WTC11 (cell line): ENCODE measurements at regions not wholly inside any gene's neighbourhood (a gene's known extent, or its start where the extent isn't known, plus 50 kb on each side); places are given as distances from the start of the nearest gene placed in this dataset.

Experiments
- ATAC-seq: fragments of 200-7000 bp; cut with Tn5 transposase; 2 replicates; pipeline ENCODE4 v1.10.0; 2021; ENCODE audit warnings: mild to moderate bottlenecking, moderate library complexity
- CTCF ChIA-PET: fragments of 300-600 bp; sonication (Branson Sonifier 250); formaldehyde crosslinking; loops from one replicate; lab custom pipeline; 2021; ENCODE audit warnings: antibody characterized with exemption; lab: Charles Lee
- POLR2A ChIA-PET: fragments of 350-600 bp; sonication (Branson Sonifier 250); formaldehyde crosslinking; loops from one replicate; lab custom pipeline; 2021; ENCODE audit warnings: antibody characterized with exemption; lab: Charles Lee
- DNase-seq: peaks from one replicate; pipeline ENCODE4 v3.0.0; 2021; ENCODE audit warnings: low spot score
- H3K27ac Mint-ChIP-seq: 2 replicates; pipeline ENCODE4 v1.8.0; 2021; ENCODE audit warnings: mixed read lengths
- H3K27me3 Mint-ChIP-seq: 2 replicates; pipeline ENCODE4 v1.8.0; 2021; ENCODE audit warnings: low read depth, mild to moderate bottlenecking, moderate library complexity, mixed read lengths
- H3K36me3 Mint-ChIP-seq: 2 replicates; pipeline ENCODE4 v1.8.0; 2021; ENCODE audit warnings: mixed read lengths
- H3K4me1 Mint-ChIP-seq: 2 replicates; pipeline ENCODE4 v1.8.0; 2022; ENCODE audit warnings: mixed read lengths
- H3K4me3 Mint-ChIP-seq: 2 replicates; pipeline ENCODE4 v1.8.0; 2021; ENCODE audit warnings: mild to moderate bottlenecking, moderate library complexity, mixed read lengths
- H3K9me3 Mint-ChIP-seq: 2 replicates; pipeline ENCODE4 v1.8.0; 2021; ENCODE audit warnings: mixed read lengths
- ATF2 ChIP-seq: sonication (generic); formaldehyde crosslinking; IDR thresholded peaks from 2 replicates; pipeline ENCODE4 v1.8.1; 2022; ENCODE audit warnings: low read depth, missing genetic modification reagents, borderline replicate concordance
- E2F5 ChIP-seq: sonication (generic); formaldehyde crosslinking; IDR thresholded peaks from 2 replicates; pipeline ENCODE4 v1.8.1; 2022; ENCODE audit warnings: mild to moderate bottlenecking, moderate library complexity, missing genetic modification reagents
- EMX1 ChIP-seq: fragments of 250-450 bp; sonication (Bioruptor Pico); IDR thresholded peaks from 2 replicates; pipeline ENCODE4 v1.8.0; 2021; ENCODE audit warnings: mild to moderate bottlenecking
- FOXK1 ChIP-seq: sonication (generic); formaldehyde crosslinking; IDR thresholded peaks from 2 replicates; pipeline ENCODE4 v1.8.0; 2022; ENCODE audit warnings: mild to moderate bottlenecking, moderate library complexity, missing genetic modification reagents
- JAZF1 ChIP-seq: fragments of 250-450 bp; sonication (Bioruptor Pico); IDR thresholded peaks from 2 replicates; pipeline ENCODE4 v1.9.0; 2021; ENCODE audit warnings: moderate library complexity, mild to moderate bottlenecking, inconsistent platforms
- MAX ChIP-seq: sonication (generic); formaldehyde crosslinking; IDR thresholded peaks from 2 replicates; pipeline ENCODE4 v1.8.0; 2022; ENCODE audit warnings: mild to moderate bottlenecking, missing genetic modification reagents
- NR1H2 ChIP-seq: sonication (generic); formaldehyde crosslinking; IDR thresholded peaks from 2 replicates; pipeline ENCODE4 v1.9.0; 2021; ENCODE audit warnings: mild to moderate bottlenecking, moderate library complexity, missing genetic modification reagents
- NR2C2 ChIP-seq: sonication (generic); formaldehyde crosslinking; IDR thresholded peaks from 2 replicates; pipeline ENCODE4 v1.8.0; 2022; ENCODE audit warnings: mild to moderate bottlenecking, missing genetic modification reagents
- NR3C1 ChIP-seq: sonication (generic); formaldehyde crosslinking; conservative IDR thresholded peaks from 2 replicates; pipeline ENCODE4 v1.8.1; 2023; ENCODE audit warnings: low read depth, mild to moderate bottlenecking, missing genetic modification reagents
- PRDM15 ChIP-seq: sonication (generic); formaldehyde crosslinking; IDR thresholded peaks from 2 replicates; pipeline ENCODE4 v1.8.0; 2022; ENCODE audit warnings: missing genetic modification reagents
- SOX15 ChIP-seq: fragments of 250-450 bp; sonication (Bioruptor Pico); IDR thresholded peaks from 2 replicates; pipeline ENCODE4 v1.9.0; 2021; ENCODE audit warnings: mild to moderate bottlenecking
- STAT6 ChIP-seq: sonication (generic); formaldehyde crosslinking; conservative IDR thresholded peaks from 2 replicates; pipeline ENCODE4 v1.8.1; 2023; ENCODE audit warnings: mild to moderate bottlenecking, low read depth, missing genetic modification reagents, moderate library complexity
- TEAD1 ChIP-seq: sonication (generic); formaldehyde crosslinking; IDR thresholded peaks from 2 replicates; pipeline ENCODE4 v1.8.0; 2022; ENCODE audit warnings: mild to moderate bottlenecking, missing genetic modification reagents
- ZMAT4 ChIP-seq: fragments of 250-450 bp; sonication (Bioruptor Pico); IDR thresholded peaks from 2 replicates; pipeline ENCODE4 v1.9.0; 2021; ENCODE audit warnings: mild to moderate bottlenecking
- ZNF138 ChIP-seq: sonication (generic); formaldehyde crosslinking; conservative IDR thresholded peaks from 2 replicates; pipeline ENCODE4 v1.8.1; 2022; ENCODE audit warnings: mild to moderate bottlenecking, moderate library complexity, missing genetic modification reagents
- ZNF219 ChIP-seq: sonication (generic); formaldehyde crosslinking; IDR thresholded peaks from 2 replicates; pipeline ENCODE4 v1.8.0; 2023; ENCODE audit warnings: missing genetic modification reagents, mild to moderate bottlenecking, borderline replicate concordance
- ZNF532 ChIP-seq: fragments of 250-450 bp; sonication (Bioruptor Pico); IDR thresholded peaks from 2 replicates; pipeline ENCODE4 v1.9.0; 2021; ENCODE audit warnings: mild to moderate bottlenecking, borderline replicate concordance
- ZSCAN18 ChIP-seq: fragments of 250-450 bp; sonication (Bioruptor Pico); IDR thresholded peaks from 2 replicates; pipeline ENCODE4 v2.1.2; 2022; ENCODE audit warnings: mild to moderate bottlenecking, moderate library complexity

- no peak for TF ChIP-seq PRDM15 (CRISPR knock-in tag)
- TF ChIP-seq ZNF532 = no peak
- TF ChIP-seq ZMAT4 = no peak
- no peak for TF ChIP-seq STAT6 (CRISPR knock-in tag)
- TF ChIP-seq ZNF138 (CRISPR knock-in tag) = no peak
- TF ChIP-seq, all 79 proteins: peak for 0
Measured at GRCh38 chr12:13668880-13669279, 312.5 kb downstream of the GRIN2B start (continued).

GRCh38 chr12:13666806-13667205, 314.6 kb downstream of the GRIN2B start:
- no peaks in the 10 kb centered on the region for H3K9me3 Mint-ChIP-seq
- CTCF ChIA-PET = interaction anchor here (1.5 kb wide), 1 partner anchor 316 kb away, joined by 6 read pairs; no protein-coding TSS in a partner anchor
- H3K4me1 Mint-ChIP-seq = no peaks in the 10 kb centered on the region; the same call in 1 of the 2 replicates
- H3K36me3 Mint-ChIP-seq = no peaks in the 10 kb centered on the region
- H3K27me3 Mint-ChIP-seq = peaks cover 3% of the 10 kb centered on the region
- no peak overlapping the region for H3K27ac Mint-ChIP-seq
- no peak overlapping the region for H3K4me3 Mint-ChIP-seq
- POLR2A ChIA-PET = no interaction called here
- DNase-seq (no peak), ATAC-seq (peak; percentile 52; the same call in 1 of the 2 replicates)
- TF ChIP-seq NR2C2 (no peak), ZNF219 (CRISPR knock-in tag) (no peak), MAX (CRISPR knock-in tag) (no peak), NR3C1 (CRISPR knock-in tag) (no peak), TEAD1 (CRISPR knock-in tag) (no peak), NR1H2 (CRISPR knock-in tag) (no peak), JAZF1 (no peak), FOXK1 (CRISPR knock-in tag) (no peak), SOX15 (CRISPR knock-in tag) (no peak), STAT6 (CRISPR knock-in tag) (no peak), ATF2 (CRISPR knock-in tag) (no peak), EMX1 (no peak), E2F5 (CRISPR knock-in tag) (no peak), ZSCAN18 (CRISPR knock-in tag) (no peak)
